ENCODE measurements at regions not wholly inside any gene's neighbourhood (a gene's known extent, or its start where the extent isn't known, plus 50 kb on each side); places are given as distances from the start of the nearest gene placed in this dataset.
"Not testable (repeated sequence)": the region's sequence is repeated elsewhere in the genome, so short reads cannot be mapped to it uniquely, and the experiment has no call there.

DNA sequence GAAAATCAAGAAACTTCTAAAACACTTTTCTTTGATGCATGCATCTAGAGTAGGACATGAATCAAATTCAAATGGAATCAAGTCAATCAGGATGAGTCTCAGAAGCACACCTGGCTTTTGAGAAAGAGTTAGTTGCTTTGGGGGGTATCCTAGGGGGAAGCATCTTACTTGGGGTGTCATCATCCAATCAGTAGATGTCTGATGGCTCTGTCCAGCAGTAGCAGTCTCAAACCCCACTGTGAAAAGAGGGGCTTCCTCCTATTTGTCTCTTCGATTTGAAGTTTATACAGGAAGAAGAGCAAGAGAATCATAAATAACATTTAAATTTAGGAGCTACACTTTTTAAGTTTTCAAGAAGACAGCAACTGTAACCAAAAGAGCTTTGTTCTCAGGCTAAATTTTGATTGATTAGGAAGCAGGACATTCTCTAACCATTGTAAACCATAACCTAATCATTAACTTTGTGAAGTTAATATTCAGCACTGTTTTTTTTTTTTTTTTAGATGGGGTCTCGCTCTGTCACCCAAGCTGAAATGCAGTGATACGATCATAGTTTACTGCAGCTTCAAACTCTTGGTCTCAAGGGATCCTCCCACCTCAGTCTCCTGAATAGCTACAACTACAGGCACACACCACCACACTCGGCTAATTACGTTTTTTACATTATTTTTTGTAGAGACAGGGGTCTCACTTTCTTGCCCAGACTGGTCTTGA, 614.7 kb downstream of the CSNK1G3 start:
- DNase-seq (ENCODE audit: low read depth in 2 of 2): no peak

- DNase-seq (ENCODE audit: low read depth in 2 of 2): no peak
Measured at GRCh38 chr5:124124711-124125229, 612.8 kb downstream of the CSNK1G3 start.

DNA sequence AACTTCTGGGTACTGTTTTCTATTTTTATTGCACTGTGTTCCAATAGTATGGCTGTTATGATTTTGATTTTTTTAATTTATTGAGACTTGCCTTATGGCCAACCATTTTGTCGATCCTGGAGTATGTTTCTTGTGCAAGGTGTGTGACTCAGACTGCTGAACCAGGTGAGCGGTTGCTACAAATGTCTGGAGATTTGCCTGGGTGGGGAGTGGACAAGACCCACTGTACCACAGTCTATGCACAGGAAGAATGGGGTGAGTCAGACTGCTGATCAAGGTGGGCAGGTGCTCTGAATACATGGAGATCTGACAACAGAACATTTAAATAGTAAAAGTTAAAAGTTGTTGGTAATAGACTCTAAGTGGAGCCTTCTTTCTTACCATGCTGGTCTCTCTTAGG, 609.2 kb downstream of the CSNK1G3 start:
- DNase-seq (ENCODE audit: low read depth in 2 of 2): no peak

DNA sequence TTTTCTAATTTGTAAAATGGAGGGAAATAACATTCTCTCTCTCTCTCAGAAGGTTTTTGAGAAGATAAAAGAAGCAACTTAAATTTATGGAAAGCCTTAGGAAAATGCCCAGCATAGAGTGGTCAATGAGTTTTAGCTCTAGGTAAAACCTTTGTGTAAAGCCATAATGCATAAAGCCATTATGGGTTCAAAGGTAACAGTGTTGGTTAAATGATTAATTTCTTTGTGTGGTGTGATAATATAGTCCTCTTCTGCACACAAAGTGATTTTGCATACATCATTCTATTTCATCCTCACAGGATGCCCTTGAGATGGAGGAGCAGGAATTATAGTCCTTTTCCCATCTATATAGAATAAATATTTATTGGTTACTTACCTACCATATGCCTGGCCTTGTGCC, 602.9 kb downstream of the CSNK1G3 start:
- DNase-seq (ENCODE audit: low read depth in 2 of 2): no peak

DNA sequence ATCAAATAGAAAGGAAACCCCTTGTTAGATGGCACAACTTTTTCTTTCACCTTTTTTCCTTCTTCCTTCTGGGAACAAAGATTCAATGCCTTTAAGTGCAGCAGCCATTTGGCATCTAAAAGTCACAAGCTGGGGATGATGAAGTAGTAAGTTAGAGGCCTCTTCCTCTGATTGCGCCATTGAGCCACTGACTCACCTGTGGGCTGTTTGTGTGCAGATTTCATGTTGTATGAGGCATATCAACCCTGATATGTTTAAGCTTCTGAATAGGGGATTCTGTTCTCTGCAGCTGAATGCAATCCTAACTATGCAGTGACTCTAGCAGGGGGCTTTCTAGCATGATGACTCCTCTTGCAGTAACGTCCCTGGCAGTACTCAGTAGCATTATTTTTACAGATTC, 599.9 kb downstream of the CSNK1G3 start:
- DNase-seq (ENCODE audit: low read depth in 2 of 2): no peak

DNA sequence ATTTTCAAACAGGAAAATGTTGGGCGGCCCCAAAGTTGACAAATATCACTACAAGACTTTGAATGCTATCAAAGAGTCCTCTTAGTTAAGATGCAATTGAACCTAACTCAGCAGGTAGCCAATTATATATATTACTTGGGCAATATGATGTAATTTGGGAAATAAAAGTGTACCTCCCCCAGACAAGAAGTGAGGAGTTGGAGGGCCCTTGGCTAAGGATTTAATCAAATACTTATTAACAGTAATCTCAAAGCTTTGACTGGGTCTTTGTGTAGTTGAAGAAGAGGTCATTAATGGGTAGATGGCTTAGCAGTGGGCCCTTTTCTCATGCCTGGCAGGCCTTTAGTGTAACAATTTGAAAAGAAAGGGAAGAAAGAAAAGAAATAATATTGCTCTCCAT, 599.0 kb downstream of the CSNK1G3 start:
- no peak for DNase-seq (ENCODE audit: low read depth in 2 of 2)

DNA sequence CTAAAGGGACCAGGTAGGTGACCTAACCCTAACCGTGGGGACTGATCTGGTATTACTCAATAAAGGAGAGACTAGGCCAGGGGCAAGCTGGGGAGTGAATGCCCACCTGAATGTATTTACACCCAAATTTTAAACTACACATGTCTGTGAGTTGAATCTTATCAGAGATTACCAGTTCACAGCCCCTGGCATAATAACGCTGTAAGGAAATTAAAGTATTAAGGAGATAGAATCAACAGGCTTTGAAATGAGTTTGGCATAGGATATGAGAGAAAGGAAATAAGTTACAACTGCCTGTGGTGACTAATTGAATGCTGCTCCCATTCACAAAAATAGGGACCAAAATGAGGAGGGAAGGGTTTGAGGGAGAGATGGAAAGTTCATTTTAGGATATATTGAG, 593.3 kb downstream of the CSNK1G3 start:
- DNase-seq (ENCODE audit: low read depth in 2 of 2): no peak

DNA sequence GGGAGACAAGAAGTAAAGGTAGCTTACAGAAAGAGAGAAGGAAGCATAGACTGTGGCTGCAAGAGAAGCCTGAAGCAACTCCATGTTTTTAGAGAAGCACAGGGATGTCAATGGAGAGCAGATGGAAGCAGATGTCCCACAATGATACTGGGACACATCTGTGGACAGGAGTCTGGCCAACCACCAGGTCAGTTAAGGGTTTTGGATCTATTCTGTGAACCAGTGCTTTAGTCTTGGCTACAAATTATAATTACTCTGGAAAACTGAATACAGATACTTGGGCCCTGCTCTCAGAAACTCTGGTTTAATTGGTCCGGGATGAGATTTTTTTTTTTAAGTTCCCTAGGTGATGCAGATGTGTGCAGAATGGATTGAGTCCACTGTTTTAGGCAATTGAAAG, 592.8 kb downstream of the CSNK1G3 start:
- no peak for DNase-seq (ENCODE audit: low read depth in 2 of 2)

- no peak for DNase-seq (ENCODE audit: low read depth in 2 of 2)
Measured at GRCh38 chr5:124104344-124104743, 592.4 kb downstream of the CSNK1G3 start.

- no peak for DNase-seq (ENCODE audit: low read depth in 2 of 2)
Measured at GRCh38 chr5:124103671-124104070, 591.7 kb downstream of the CSNK1G3 start.

GRCh38 chr5:124103056-124103455, 591.1 kb downstream of the CSNK1G3 start:
- DNase-seq (ENCODE audit: low read depth in 2 of 2): not testable (repeated sequence)

DNA sequence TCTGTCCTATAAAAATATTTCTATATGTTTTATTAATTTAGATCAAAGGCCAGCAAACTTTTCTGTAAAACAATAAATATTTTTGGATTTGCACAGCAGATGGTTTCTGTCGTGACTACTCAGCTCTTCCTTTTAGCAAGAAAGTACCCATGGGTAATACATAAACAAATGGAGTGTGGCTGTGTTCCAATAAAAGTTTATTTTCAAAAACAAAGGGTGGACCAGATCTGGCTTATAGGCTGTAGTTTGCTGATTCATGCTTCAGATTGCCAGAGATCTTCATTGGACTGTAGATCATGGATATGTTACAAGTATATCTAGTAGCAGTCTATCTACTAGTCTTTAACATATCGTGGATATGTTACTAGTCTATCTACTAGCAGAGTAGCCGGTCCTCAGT, 590.5 kb downstream of the CSNK1G3 start:
- DNase-seq (ENCODE audit: low read depth in 2 of 2): no peak

DNA sequence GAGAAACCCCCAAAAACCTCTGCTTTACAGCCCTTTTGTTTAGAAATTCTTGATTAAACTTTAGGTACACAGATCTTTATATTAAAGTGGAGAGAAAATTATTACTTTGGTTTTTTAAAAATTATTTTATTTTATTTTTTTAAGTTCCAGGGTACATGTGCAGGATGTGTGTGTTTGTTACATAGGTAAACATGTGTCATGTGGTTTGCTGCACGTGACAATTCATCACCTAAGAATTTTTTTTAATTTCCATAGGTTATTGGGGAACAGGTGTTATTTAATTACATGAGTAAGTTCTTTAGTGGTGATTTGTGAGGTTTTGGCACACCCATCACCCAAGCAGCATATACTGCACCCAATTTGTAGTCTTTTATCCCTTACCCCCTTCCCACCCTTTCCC, 581.7 kb downstream of the CSNK1G3 start:
- DNase-seq (ENCODE audit: low read depth in 2 of 2): no peak

DNA sequence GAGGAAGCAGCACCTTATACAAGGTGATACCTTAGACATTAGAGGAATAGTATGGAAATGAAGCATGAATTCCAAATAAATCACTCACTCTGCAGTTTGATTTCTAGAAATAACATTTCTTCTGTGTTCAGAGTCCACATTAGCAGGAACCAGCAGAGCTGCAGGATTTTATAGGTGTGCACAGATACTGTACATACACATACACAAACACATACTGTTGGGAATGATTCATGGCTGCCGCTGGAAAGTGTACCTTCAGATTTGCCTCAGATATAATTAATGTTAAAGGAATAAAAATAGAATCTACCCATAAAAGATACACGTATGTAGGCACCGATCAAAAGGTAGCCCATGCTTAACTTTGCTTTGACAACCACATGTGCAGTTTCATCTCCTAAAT, 578.1 kb downstream of the CSNK1G3 start:
- DNase-seq (ENCODE audit: low read depth in 2 of 2): no peak

GRCh38 chr5:124089578-124089977, 577.6 kb downstream of the CSNK1G3 start:
- no peak for DNase-seq (ENCODE audit: low read depth in 2 of 2)

DNA sequence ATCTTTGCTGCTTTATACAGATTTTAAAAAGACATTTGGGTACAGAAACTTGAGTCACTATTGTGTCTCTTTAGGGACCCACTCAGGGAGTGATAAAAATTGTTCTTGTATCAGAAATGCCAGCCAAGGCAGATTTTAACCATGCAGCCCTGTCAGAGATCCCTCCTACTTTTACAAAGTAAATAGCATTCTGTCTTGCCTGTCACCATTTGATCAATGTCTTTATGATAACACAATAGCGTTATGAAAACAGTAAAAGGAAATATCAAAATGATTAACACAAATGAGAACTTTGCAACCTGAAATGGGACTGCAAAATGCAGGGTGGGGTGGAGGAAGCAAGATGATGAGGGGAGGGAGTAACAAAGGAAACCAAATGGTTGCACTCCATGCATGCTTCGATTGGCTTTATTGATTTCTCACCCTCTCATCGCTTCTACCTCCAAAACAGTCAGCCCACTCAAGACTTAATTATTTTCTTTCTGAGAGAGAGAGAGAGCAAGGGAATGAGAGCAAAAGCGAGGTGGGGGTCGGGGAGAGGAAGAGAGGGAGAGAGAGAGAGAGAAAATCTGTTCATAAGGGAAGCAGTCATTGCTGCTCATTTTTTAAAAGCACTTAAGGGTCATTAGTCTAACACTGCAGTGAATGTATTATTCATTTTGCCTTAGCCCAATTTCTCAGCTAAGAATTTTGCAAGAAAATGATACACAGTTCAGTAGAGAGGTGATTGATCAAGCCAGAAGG, 576.5 kb downstream of the CSNK1G3 start:
- no peak for DNase-seq (ENCODE audit: low read depth in 2 of 2)

GRCh38 chr5:124087752-124088151, 575.8 kb downstream of the CSNK1G3 start:
- no peak for DNase-seq (ENCODE audit: low read depth in 2 of 2)

GRCh38 chr5:124080256-124080655, 568.3 kb downstream of the CSNK1G3 start:
- DNase-seq (ENCODE audit: low read depth in 2 of 2): no peak

DNA sequence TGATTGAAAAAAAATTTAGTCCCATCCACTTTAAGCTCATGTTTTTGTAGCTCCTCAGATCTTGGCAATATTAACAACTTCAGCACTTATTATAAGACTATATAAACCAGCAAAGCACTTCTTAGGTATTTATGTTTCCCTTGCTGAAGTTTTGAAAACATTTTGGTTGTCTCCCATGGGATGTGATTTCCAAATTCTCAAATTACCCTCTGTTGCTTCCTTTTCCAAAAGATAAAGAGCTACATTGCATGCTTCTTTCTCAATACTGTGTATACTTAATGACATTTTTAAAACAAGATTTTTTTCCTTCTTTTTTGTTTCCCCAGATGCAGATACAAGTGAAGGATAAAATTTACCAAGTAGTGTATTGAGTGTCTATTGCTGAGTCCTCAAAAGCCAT, 567.1 kb downstream of the CSNK1G3 start:
- DNase-seq (ENCODE audit: low read depth in 2 of 2): no peak

GRCh38 chr5:124074500-124074899, 562.5 kb downstream of the CSNK1G3 start:
- no peak for DNase-seq (ENCODE audit: low read depth in 2 of 2)

DNA sequence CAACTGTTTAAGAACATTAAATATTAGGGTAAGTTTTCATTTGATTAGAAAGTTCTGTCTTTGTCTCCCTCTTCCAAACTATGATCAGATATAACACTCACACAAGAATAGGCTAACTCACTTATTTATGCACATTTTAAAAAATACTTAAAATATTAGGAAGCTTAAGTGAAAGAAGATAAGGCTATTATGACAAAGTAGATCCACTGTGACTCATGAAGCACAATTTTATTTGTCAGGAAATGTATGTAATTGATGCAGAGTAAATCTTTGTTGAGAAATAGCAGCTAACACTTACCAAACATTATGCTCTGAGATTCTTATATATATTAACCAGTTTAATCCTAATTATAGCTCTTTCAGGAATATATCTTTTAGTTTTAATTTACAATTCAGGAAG, 560.6 kb downstream of the CSNK1G3 start:
- DNase-seq (ENCODE audit: low read depth in 2 of 2): no peak

DNA sequence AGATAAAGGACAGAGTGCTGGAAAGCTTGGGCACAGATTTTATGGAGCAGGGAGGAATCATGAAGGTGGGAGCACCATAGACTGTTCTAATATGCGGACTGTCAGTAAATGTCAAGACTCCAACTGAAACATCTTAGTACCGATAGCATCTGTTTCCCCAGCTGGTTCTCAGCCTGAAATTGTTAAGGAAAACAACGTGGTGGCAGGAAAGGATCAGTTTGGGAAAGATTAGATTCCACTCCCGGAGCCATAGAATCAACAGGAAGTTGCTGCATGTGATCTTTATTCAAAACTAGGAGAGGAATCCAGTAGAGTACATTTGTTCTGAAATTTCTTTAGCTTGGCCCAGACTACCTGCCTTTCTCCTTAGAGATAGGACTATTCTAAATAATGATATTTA, 559.1 kb downstream of the CSNK1G3 start:
- no peak for DNase-seq (ENCODE audit: low read depth in 2 of 2)

DNA sequence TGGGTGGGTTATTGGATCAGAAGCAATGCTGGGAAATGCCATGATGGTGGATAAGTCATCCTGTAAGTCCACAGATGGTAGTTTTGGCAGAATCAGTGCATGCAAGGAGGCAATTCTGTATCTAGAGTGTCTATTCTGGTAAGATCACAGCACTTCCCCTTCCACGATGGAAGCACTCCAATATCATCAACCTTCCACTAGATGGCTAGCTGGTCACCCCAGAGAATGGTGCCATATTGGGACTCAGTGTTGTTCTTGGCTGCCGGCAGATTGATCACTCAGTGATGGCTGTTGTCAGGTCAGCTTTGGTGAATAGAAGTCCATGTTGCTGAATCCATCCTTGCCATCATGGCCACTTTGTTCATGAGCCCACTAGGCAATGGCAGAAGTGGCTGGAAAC, 553.5 kb downstream of the CSNK1G3 start:
- no peak for DNase-seq (ENCODE audit: low read depth in 2 of 2)

Measured in stimulated activated CD8-positive, alpha-beta memory T cell treated with anti-CD3 and anti-CD28 coated beads, Interleukin-2, amount 100 ng/mL, for 48 hours (primary cell).